HEK293 (cell line): ENCODE measurements at regions not wholly inside any gene's neighbourhood (a gene's known extent, or its start where the extent isn't known, plus 50 kb on each side); places are given as distances from the start of the nearest gene placed in this dataset.

Experiments used
- CTCF ChIA-PET: fragments of 350-600 bp; formaldehyde crosslinking; extraction: SDS; loops from one replicate; lab custom pipeline; 2021; ENCODE audit warnings: antibody characterized with exemption; lab: Yijun Ruan, JAX
- POLR2A ChIA-PET: fragments of 300-600 bp; formaldehyde crosslinking; extraction: SDS; loops from one replicate; lab custom pipeline; 2020; ENCODE audit warnings: antibody characterized with exemption, inconsistent platforms; lab: Yijun Ruan, JAX
- H3K27ac ChIP-seq: fragments of 200-500 bp; sonication (Bioruptor generic); 2 replicates; pipeline ENCODE4 v1.5.1; 2014; ENCODE audit warnings: low read depth, low read length, control low read depth, inconsistent platforms; ENCODE audit errors: extremely low read depth
- H3K36me3 ChIP-seq, 2 experiments: fragments of 200-500 bp in 1 of 2; sonication (Bioruptor generic) in 1 of 2; 1 replicate in 1 of 2; 2 replicates in 1 of 2; pipeline ENCODE4 v1.5.1; 2014 to 2017; ENCODE audit warnings: inconsistent platforms in 2 of 2, low read length in 2 of 2; ENCODE audit not compliant: control insufficient read depth in 2 of 2, insufficient read depth in 1 of 2
- H3K4me1 ChIP-seq: fragments of 200-500 bp; sonication (Bioruptor generic); 2 replicates; pipeline ENCODE4 v1.5.1; 2014; ENCODE audit warnings: mild to moderate bottlenecking, low read length, inconsistent platforms; ENCODE audit not compliant: control insufficient read depth, insufficient read depth
- H3K4me3 ChIP-seq: 2 replicates; pipeline ENCODE4 v1.5.1; 2011; ENCODE audit warnings: low read depth, mild to moderate bottlenecking, control low read depth, low read length, moderate library complexity
- H3K9me3 ChIP-seq: fragments of 200-500 bp; sonication (Bioruptor generic); 2 replicates; pipeline ENCODE4 v1.5.1; 2014; ENCODE audit warnings: low read depth, low read length, inconsistent platforms; ENCODE audit not compliant: control insufficient read depth, insufficient read depth
- EGR2 ChIP-seq: fragments of 450-650 bp; formaldehyde crosslinking; IDR thresholded peaks from 2 replicates; pipeline ENCODE4 v1.5.1; 2016; ENCODE audit warnings: low read depth, missing biosample characterization, missing genetic modification characterization
- GLI2 ChIP-seq: fragments of 450-650 bp; formaldehyde crosslinking; IDR thresholded peaks from 2 replicates; pipeline ENCODE4; 2017; ENCODE audit warnings: missing biosample characterization, missing genetic modification characterization, low read depth, borderline replicate concordance
- KLF10 ChIP-seq: fragments of 450-650 bp; IDR thresholded peaks from 2 replicates; pipeline ENCODE4 v1.5.1; 2018; ENCODE audit warnings: missing biosample characterization, mild to moderate bottlenecking, missing genetic modification characterization
- KLF7 ChIP-seq: fragments of 450-650 bp; formaldehyde crosslinking; IDR thresholded peaks from 2 replicates; pipeline ENCODE4 v1.5.1; 2016; ENCODE audit warnings: missing biosample characterization, missing genetic modification characterization, borderline replicate concordance
- REPIN1 ChIP-seq: fragments of 450-650 bp; formaldehyde crosslinking; IDR thresholded peaks from 2 replicates; pipeline ENCODE4 v1.5.1; 2017; ENCODE audit warnings: missing biosample characterization, missing genetic modification characterization, low read depth
- REST ChIP-seq: fragments of 450-650 bp; formaldehyde crosslinking; IDR thresholded peaks from 2 replicates; pipeline ENCODE4 v1.5.1; 2016; ENCODE audit warnings: missing biosample characterization, missing genetic modification characterization
- SALL2 ChIP-seq: fragments of 450-650 bp; formaldehyde crosslinking; IDR thresholded peaks from 2 replicates; pipeline ENCODE4 v1.5.0; 2017; ENCODE audit warnings: missing biosample characterization, mild to moderate bottlenecking, missing genetic modification characterization, borderline replicate concordance
- TSHZ1 ChIP-seq: fragments of 450-650 bp; formaldehyde crosslinking; IDR thresholded peaks from 2 replicates; pipeline ENCODE4 v1.5.1; 2016; ENCODE audit warnings: missing biosample characterization, missing genetic modification characterization, borderline replicate concordance
- ZBTB7A ChIP-seq: fragments of 450-650 bp; formaldehyde crosslinking; IDR thresholded peaks from 2 replicates; pipeline ENCODE4 v1.5.1; 2016; ENCODE audit warnings: low read depth, missing biosample characterization, missing genetic modification characterization
- ZNF155 ChIP-seq: fragments of 450-650 bp; formaldehyde crosslinking; IDR thresholded peaks from 2 replicates; pipeline ENCODE4 v1.5.1; 2016; ENCODE audit warnings: missing biosample characterization, missing genetic modification characterization
- ZNF239 ChIP-seq: fragments of 450-650 bp; formaldehyde crosslinking; IDR thresholded peaks from 2 replicates; pipeline ENCODE4 v1.5.1; 2016; ENCODE audit warnings: missing biosample characterization, missing genetic modification characterization
- ZNF324 ChIP-seq: fragments of 450-650 bp; formaldehyde crosslinking; IDR thresholded peaks from 2 replicates; pipeline ENCODE4 v1.5.1; 2016; ENCODE audit warnings: missing biosample characterization, missing genetic modification characterization
- ZNF473 ChIP-seq: fragments of 450-650 bp; formaldehyde crosslinking; IDR thresholded peaks from 2 replicates; pipeline ENCODE4 v1.5.1; 2017; ENCODE audit warnings: missing biosample characterization, missing genetic modification characterization
- ZNF529 ChIP-seq: fragments of 450-650 bp; formaldehyde crosslinking; IDR thresholded peaks from 2 replicates; pipeline ENCODE4 v1.5.1; 2017; ENCODE audit warnings: missing genetic modification characterization, missing biosample characterization; ENCODE audit not compliant: insufficient replicate concordance
- ZNF621 ChIP-seq: fragments of 450-650 bp; formaldehyde crosslinking; IDR thresholded peaks from 2 replicates; pipeline ENCODE4 v1.5.1; 2017; ENCODE audit warnings: missing biosample characterization, missing genetic modification characterization
- ZNF624 ChIP-seq: fragments of 450-650 bp; formaldehyde crosslinking; IDR thresholded peaks from 2 replicates; pipeline ENCODE4 v1.5.1; 2017; ENCODE audit warnings: missing biosample characterization, missing genetic modification characterization
- ZNF645 ChIP-seq: fragments of 450-650 bp; formaldehyde crosslinking; IDR thresholded peaks from 2 replicates; pipeline ENCODE4; 2016; ENCODE audit warnings: missing biosample characterization, missing genetic modification characterization
- ZSCAN4 ChIP-seq: fragments of 450-650 bp; formaldehyde crosslinking; IDR thresholded peaks from 2 replicates; pipeline ENCODE4 v1.5.1; 2017; ENCODE audit warnings: missing biosample characterization, missing genetic modification characterization

- Histone ChIP-seq H3K36me3 (no peaks in the 10 kb centered on the region), H3K4me3 (no peak overlapping the region), H3K4me1 (no peaks in the 10 kb centered on the region), H3K9me3 (no peaks in the 10 kb centered on the region), H3K27ac (no peak overlapping the region)
- ChIA-PET CTCF (no interaction called here), POLR2A (no interaction called here)
- TF ChIP-seq TSHZ1 (tag by site-specific recombination) (no peak), ZNF239 (tag by site-specific recombination) (no peak), REPIN1 (tag by site-specific recombination) (no peak), ZNF621 (tag by site-specific recombination) (no peak), ZBTB7A (tag by site-specific recombination) (no peak), GLI2 (tag by site-specific recombination) (no peak), REST (tag by site-specific recombination) (no peak), KLF7 (no peak), ZSCAN4 (no peak), KLF10 (tag by site-specific recombination) (no peak)
Measured at GRCh38 chr5:86929123-86929766, 311.5 kb downstream of the COX7C start.

- TF ChIP-seq ZNF624 (tag by site-specific recombination) (no peak), ZNF645 (tag by site-specific recombination) (no peak), ZNF529 (tag by site-specific recombination) (no peak), ZNF473 (tag by site-specific recombination) (no peak), ZNF155 (tag by site-specific recombination) (no peak), ZNF324 (tag by site-specific recombination) (no peak), SALL2 (tag by site-specific recombination) (no peak), EGR2 (no peak)
- no peaks in the 10 kb centered on the region for H3K36me3 ChIP-seq
- ChIA-PET CTCF (interaction anchor here (1.2 kb wide), 1 partner anchor 71 kb away, joined by 3 read pairs; no protein-coding TSS in a partner anchor), POLR2A (no interaction called here)
- H3K4me1 ChIP-seq, result no peaks in the 10 kb centered on the region
- no peaks in the 10 kb centered on the region for H3K9me3 ChIP-seq
- no peak overlapping the region for H3K27ac ChIP-seq
- no peak overlapping the region for H3K4me3 ChIP-seq
Measured at GRCh38 chr5:86951761-86952160, 315.9 kb upstream of the RASA1 start.
